ENCODE measurements at regions not wholly inside any gene's neighbourhood (a gene's known extent, or its start where the extent isn't known, plus 50 kb on each side); places are given as distances from the start of the nearest gene placed in this dataset.
"Not testable (repeated sequence)": the region's sequence is repeated elsewhere in the genome, so short reads cannot be mapped to it uniquely, and the experiment has no call there.

- no peak for FAIRE-seq
These were observed 331.9 kb downstream of the ACTR3B start for GRCh38 chr7:153091477-153091876.

GRCh38 chr7:153097511-153098201 is 338.1 kb downstream of the ACTR3B start:
- no peak for FAIRE-seq

- FAIRE-seq, result no peak
These were observed 339.7 kb downstream of the ACTR3B start for GRCh38 chr7:153099235-153099634.

DNA sequence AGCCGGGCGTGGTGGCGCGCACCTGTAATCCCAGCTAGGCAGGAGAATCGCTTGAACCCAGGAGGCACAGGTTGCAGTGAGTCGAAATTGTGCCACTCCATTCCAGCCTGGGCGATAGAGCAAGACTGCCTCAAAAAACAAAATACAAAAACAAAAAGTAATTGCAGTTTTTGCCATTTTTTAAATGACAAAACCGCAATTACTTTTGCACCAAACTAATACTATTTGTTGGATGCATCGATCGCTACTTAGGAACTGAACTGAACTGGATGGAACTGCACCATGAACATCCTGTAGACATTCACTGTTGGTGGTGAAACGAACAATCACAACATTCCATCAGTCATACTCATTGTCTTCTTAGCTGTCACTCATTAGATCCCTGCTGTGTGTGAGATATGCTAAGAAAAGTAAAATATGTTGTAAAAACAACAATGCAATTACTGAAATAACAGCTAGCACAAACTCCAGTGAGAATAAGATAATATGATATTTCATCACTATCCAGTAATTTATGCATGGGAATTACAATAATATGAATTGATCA is 341.2 kb downstream of the ACTR3B start:
- no peak for FAIRE-seq

DNA sequence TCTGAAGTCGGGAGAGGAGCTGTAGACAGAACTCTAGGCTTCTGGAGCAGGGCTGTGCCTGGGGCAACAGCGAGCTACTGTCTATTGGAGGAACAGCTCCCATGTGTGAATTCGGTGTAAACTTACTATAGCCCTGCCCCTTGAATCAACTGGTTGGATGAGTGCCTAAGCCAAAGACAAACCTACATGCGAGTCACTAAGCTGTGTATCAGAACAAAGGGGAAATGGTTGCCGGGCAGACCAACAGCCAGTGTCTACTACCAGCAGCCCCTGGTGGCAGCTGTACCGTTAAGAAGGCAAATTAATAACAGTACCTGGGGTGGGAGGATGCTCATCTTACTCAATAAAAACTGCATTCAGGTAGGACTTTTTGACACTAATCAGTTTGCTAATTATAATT is 343.6 kb downstream of the ACTR3B start:
- no peak for FAIRE-seq

- no peak for FAIRE-seq
These were observed 348.3 kb downstream of the ACTR3B start for GRCh38 chr7:153107826-153108225.

GRCh38 chr7:153109566-153109965 is 350.0 kb downstream of the ACTR3B start:
- no peak for FAIRE-seq

- FAIRE-seq, result no peak
These were observed 351.1 kb downstream of the ACTR3B start for GRCh38 chr7:153110606-153111005.

DNA sequence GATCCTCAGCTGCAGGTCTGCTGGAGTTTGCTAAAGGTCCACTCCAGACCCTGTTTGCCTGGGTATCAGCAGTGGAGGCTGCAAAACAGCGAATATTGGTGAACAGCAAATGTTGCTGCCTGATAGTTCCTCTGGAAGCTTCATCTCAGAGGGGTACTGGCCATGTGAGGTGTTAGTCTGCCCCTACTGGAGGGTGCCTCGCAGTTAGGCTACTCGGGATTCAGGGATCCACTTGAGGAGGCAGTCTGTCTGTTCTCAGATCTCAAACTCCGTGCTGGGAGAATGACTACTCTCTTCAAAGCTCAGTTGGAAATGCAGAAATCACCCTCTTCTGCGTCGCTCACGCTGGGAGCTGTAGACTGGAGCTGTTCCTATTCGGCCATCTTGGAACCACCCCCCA is 362.7 kb downstream of the ACTR3B start:
- FAIRE-seq, result not testable (repeated sequence)

GRCh38 chr7:153130052-153130451 is 370.5 kb downstream of the ACTR3B start:
- FAIRE-seq, result no peak

DNA sequence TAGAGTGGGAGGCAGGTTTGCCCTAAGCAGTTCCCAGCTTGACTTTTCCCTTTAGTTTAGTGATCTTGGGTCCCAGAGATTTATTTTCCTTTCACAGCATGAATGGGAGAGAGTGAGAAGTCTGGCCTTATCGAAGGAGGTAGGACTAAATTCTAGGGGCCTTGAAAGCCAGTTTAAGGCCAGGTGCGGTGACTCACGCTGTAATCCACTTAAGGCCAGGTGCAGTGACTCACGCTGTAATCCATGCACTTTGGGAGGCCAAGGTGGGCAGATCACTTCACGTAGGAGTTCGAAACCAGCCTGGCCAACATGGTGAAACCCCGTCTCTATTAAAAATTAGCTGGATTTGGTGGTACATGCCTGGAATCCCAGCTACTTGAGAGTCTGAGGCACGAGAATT is 392.2 kb downstream of the ACTR3B start:
- FAIRE-seq, result no peak

DNA sequence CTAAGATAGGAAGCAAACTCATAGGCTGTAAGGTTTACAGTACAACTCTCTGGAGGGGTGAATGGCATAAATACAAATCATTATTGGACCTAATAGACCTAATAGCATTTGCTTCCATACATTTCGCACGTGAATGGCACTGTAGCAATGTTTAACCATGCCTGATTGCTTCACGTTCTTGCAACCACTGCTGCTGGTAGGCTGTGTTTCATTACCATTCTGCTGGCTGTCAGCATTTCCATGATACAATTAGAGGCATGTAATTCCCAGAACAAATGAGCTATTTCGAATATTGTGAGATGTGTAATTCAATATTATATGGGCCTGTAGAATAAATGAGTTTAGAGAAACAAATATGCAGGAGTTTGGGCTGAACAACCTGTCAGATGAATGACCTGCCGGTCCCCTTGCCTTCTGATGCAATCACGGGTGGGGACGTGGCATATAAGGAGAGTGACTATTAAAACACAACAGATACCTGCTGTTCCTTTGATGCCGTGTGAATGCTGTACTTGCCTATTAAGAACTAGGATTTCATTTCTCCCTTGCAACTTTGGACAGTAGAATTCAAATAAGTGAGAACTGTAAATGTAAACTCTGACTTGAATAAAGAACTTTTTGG is 393.4 kb downstream of the ACTR3B start:
- FAIRE-seq, result no peak

GRCh38 chr7:153158149-153158548 is 398.6 kb downstream of the ACTR3B start:
- FAIRE-seq, result no peak

DNA sequence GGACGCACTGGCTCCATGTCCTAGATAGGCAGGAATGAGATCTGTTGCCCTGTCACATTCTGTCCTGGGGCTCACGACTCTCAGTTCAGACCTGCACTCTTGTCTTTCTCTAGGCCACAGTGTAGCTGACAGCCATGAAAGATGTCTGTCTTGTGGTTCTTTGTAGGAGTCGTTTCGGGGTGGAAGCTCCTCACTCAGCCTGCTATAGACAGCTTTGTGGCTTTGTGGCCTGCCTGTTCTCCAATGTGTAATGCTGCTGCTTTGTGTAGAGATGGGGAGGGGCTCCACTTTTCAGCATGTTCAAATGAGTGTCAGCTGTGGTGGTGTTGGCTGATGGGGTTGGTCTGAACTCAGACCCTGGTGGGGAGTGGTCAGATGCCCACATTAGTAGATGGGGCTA is 410.7 kb downstream of the ACTR3B start:
- no peak for FAIRE-seq

GRCh38 chr7:153185936-153186335 is 426.4 kb downstream of the ACTR3B start:
- FAIRE-seq, result no peak

- no peak for FAIRE-seq
These were observed 428.6 kb downstream of the ACTR3B start for GRCh38 chr7:153188161-153188560.

GRCh38 chr7:153188630-153189029 is 429.1 kb downstream of the ACTR3B start:
- no peak for FAIRE-seq

- FAIRE-seq, result no peak
These were observed 430.9 kb downstream of the ACTR3B start for GRCh38 chr7:153190452-153190851.

DNA sequence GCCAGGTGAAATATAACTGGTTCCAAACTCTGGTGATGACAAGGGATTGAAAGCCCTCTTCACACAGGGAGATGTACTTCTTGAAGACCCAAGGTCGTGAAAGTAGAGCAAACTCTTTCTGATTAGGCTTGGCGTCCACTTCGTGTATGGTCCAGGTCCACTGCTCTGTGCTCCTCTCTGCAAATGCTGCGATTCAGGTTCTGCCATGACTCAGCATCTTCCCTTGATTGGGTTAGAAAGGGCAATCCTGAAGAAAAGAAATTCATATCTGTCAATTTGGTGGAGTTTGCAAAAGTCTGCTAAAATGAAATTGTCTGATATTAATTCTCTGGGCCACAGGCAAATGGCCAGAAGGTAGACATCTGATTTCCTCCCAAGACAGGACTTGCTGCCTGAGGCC is 431.4 kb downstream of the ACTR3B start:
- no peak for FAIRE-seq

GRCh38 chr7:153193144-153193595 is 433.6 kb downstream of the ACTR3B start:
- FAIRE-seq, result no peak

GRCh38 chr7:153217032-153217431 is 457.5 kb downstream of the ACTR3B start:
- no peak for FAIRE-seq

DNA sequence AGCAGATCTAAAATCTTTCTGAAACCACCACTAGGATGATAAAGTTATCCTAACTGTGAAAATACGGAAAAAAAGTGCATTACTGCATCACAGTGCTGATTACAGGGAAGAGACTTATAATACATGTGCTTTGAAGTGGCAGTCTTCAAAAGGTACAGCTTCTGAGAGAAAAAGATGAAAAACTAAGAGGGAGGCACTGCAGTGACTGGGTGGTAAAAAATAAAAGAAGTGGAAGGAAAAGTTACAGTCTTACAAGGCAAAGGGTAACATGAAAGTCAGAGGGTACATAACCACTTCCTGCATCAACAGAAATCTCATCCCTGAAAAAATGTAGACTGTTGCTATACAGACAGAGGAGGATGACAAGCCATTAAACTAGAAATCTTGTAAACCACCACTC is 465.3 kb downstream of the ACTR3B start:
- FAIRE-seq, result no peak

DNA sequence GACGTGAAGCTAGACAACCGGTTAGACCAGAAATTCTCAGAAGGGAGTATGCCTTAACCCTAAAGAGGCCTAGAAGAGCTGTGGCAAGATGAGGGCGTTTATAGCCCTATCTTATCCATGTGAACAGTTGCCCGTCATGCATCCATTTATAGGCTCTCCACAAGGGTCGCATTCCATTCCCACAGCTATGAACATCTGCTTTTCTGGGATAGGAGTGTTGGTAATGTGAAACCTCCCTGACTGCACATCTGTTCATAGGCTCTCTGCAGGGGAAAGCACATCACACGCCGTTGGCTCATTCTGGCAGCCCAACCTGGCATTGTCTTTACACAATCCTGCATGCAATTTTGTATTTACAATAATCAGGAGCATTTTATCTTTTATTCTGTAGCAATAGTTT is 485.6 kb downstream of the ACTR3B start:
- FAIRE-seq, result not testable (repeated sequence)

GRCh38 chr7:153245809-153246208 is 486.3 kb downstream of the ACTR3B start:
- no peak for FAIRE-seq

DNA sequence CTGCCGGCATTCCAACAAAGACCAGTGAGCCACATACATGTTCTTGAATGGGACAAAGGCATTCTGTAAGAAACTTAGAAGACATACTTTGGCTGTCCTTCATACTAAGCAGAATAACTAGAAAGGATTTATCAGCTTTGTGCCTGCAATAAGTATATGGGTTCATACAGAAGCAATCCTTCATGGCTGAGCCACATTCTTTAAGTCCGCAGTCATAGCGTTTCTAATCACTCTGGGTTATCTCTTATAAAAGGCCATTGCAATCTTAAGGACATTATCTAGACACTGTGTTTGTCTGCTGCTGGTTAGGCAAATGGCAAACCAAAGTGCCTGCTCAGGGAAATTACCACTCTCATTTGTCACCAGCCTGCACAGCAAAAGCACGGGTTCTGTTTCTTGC is 488.4 kb downstream of the ACTR3B start:
- no peak for FAIRE-seq

All from A204.1 (cell line).